GM12872 (cell line): ENCODE measurements at regions not wholly inside any gene's neighbourhood (a gene's known extent, or its start where the extent isn't known, plus 50 kb on each side); places are given as distances from the start of the nearest gene placed in this dataset.

Experiments used
- TF ChIP-seq, protein P1 (sequence below): IDR thresholded peaks from 3 replicates; pipeline ENCODE4 v1.5.1; 2011; ENCODE audit warnings: low read depth, mild to moderate bottlenecking, low read length, moderate library complexity; ENCODE audit not compliant: insufficient read depth

DNA sequence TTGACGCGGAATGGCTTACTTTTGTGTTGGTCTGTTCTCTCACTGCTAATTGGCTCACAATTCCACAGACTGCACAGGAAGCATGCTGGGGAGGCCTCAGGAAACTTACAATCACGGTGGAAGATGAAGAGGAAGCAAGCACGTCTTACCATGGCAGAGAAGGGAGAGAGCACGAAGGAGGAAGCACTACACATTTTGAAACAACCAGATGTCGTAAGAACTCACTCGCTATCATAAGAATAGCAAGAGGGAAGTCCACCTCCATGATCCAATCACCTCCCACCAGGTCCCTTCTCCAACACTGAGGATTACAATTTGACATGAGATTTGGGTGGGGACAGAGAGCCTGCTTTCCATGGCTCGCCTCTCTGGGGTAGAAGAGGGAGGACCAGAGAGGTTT is 106.2 kb downstream of the KCNF1 start:
- TF ChIP-seq, protein P1, sequence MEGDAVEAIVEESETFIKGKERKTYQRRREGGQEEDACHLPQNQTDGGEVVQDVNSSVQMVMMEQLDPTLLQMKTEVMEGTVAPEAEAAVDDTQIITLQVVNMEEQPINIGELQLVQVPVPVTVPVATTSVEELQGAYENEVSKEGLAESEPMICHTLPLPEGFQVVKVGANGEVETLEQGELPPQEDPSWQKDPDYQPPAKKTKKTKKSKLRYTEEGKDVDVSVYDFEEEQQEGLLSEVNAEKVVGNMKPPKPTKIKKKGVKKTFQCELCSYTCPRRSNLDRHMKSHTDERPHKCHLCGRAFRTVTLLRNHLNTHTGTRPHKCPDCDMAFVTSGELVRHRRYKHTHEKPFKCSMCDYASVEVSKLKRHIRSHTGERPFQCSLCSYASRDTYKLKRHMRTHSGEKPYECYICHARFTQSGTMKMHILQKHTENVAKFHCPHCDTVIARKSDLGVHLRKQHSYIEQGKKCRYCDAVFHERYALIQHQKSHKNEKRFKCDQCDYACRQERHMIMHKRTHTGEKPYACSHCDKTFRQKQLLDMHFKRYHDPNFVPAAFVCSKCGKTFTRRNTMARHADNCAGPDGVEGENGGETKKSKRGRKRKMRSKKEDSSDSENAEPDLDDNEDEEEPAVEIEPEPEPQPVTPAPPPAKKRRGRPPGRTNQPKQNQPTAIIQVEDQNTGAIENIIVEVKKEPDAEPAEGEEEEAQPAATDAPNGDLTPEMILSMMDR = no peak

- TF ChIP-seq, protein P1 = no peak
Measured at GRCh38 chr2:11018651-11019185, 107.0 kb downstream of the KCNF1 start.

- TF ChIP-seq, protein P1 = no peak
Measured at GRCh38 chr2:11019614-11020013, 107.9 kb downstream of the KCNF1 start.

- TF ChIP-seq, protein P1 = peak; percentile 19; the same call in 1 of the 3 replicates
Measured at GRCh38 chr2:11022064-11022463, 110.3 kb downstream of the KCNF1 start.

DNA sequence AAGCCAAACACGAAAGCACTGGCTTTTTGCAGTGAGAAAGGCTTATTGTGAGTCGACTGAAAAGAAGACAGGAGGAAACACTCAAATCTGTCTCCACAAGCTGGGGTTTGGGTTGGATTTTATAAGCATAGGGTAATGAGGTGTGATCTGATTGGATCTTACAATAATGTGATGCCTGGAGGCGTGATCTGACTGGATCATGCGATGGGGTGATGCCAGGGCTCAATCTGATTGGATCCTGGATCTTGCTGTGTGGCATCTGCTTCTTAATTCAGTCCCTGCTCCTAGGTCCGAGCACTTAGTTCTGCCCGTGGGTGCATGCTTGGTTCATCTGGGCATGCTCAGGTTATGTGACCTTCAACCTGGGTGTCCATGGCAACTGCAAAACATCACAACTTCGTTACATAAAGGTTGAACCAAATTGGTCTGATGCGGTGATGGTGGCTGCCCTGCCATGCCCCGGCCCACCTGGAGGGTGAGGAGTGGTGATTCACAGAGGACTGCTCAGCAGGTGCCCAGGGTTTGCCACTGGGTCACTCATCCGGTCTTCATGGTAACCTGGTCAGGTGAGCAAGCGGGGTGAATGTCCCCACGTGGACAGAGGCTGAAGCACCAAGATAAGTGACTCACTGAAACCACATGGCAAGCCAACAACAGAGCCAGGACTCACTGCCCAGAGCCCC is 111.0 kb downstream of the KCNF1 start:
- TF ChIP-seq, protein P1 = no peak

- TF ChIP-seq, protein P1 = no peak
Measured at GRCh38 chr2:11023326-11024258, 111.9 kb downstream of the KCNF1 start.

- TF ChIP-seq, protein P1 = no peak
Measured at GRCh38 chr2:11024259-11024645, 112.5 kb downstream of the KCNF1 start.
